ENCODE measurements at regions not wholly inside any gene's neighbourhood (a gene's known extent, or its start where the extent isn't known, plus 50 kb on each side); places are given as distances from the start of the nearest gene placed in this dataset.

GRCh38 chr13:51523082-51523518, 61.2 kb upstream of the WDFY2 start:
- no peak for TF ChIP-seq EZH2phosphoT487 (IDR thresholded peaks at IDR 0.05; ENCODE audit: low read depth, severe bottlenecking, unreplicated experiment)
- TF ChIP-seq EZH2 (IDR thresholded peaks at IDR 0.05; ENCODE audit: borderline replicate concordance) = no peak

All from hepatocyte (in vitro differentiated cells).